Islet precursor cell (in vitro differentiated cells): ENCODE measurements at regions not wholly inside any gene's neighbourhood (a gene's known extent, or its start where the extent isn't known, plus 50 kb on each side); places are given as distances from the start of the nearest gene placed in this dataset.
A peak's percentile ranks its signal among the peaks of the same experiment; 100 is the strongest.

Experiments used
- DNase-seq: peaks from one replicate; pipeline ENCODE4 v3.0.0-alpha.2; 2018

- no peak for DNase-seq
Observed at GRCh38 chr14:48546996-48547395, 871.6 kb upstream of the MDGA2 start.

GRCh38 chr14:48537600-48537999 is 862.2 kb upstream of the MDGA2 start:
- no peak for DNase-seq

- DNase-seq, result peak; percentile 73
Observed at GRCh38 chr14:48536318-48536717, 860.9 kb upstream of the MDGA2 start.

- peak; percentile 83 for DNase-seq
Observed at GRCh38 chr14:48527832-48528231, 852.4 kb upstream of the MDGA2 start.

- DNase-seq, result no peak
Observed at GRCh38 chr14:48526307-48526706, 850.9 kb upstream of the MDGA2 start.

- no peak for DNase-seq
Observed at GRCh38 chr14:48504921-48505320, 829.5 kb upstream of the MDGA2 start.

GRCh38 chr14:48490756-48491155 is 815.4 kb upstream of the MDGA2 start:
- no peak for DNase-seq

- DNase-seq, result no peak
Observed at GRCh38 chr14:48473944-48474343, 798.5 kb upstream of the MDGA2 start.

GRCh38 chr14:48456051-48456450 is 780.6 kb upstream of the MDGA2 start:
- DNase-seq, result no peak

- DNase-seq, result no peak
Observed at GRCh38 chr14:48454887-48455286, 779.5 kb upstream of the MDGA2 start.

GRCh38 chr14:48452437-48452995 is 777.1 kb upstream of the MDGA2 start:
- no peak for DNase-seq

- no peak for DNase-seq
Observed at GRCh38 chr14:48435221-48435620, 759.8 kb upstream of the MDGA2 start.

GRCh38 chr14:48430805-48431204 is 755.4 kb upstream of the MDGA2 start:
- DNase-seq, result no peak

- no peak for DNase-seq
Observed at GRCh38 chr14:48429512-48429911, 754.1 kb upstream of the MDGA2 start.

GRCh38 chr14:48417715-48418500 is 742.5 kb upstream of the MDGA2 start:
- DNase-seq, result no peak

- no peak for DNase-seq
Observed at GRCh38 chr14:48401321-48401720, 725.9 kb upstream of the MDGA2 start.

GRCh38 chr14:48398675-48399282 is 723.4 kb upstream of the MDGA2 start:
- DNase-seq, result no peak

GRCh38 chr14:48391661-48392060 is 716.3 kb upstream of the MDGA2 start:
- DNase-seq, result no peak

- no peak for DNase-seq
Observed at GRCh38 chr14:48390346-48390745, 714.9 kb upstream of the MDGA2 start.

- no peak for DNase-seq
Observed at GRCh38 chr14:48384821-48385220, 709.4 kb upstream of the MDGA2 start.

GRCh38 chr14:48382961-48383360 is 707.6 kb upstream of the MDGA2 start:
- DNase-seq, result no peak

GRCh38 chr14:48378541-48378940 is 703.1 kb upstream of the MDGA2 start:
- no peak for DNase-seq

- no peak for DNase-seq
Observed at GRCh38 chr14:48373981-48374380, 698.6 kb upstream of the MDGA2 start.

- DNase-seq, result peak; percentile 77
Observed at GRCh38 chr14:48350971-48351370, 675.6 kb upstream of the MDGA2 start.
